Hematopoietic multipotent progenitor cell treated with erythropoietin and hydrocortisone succinate and interleukin-3 and kit ligand, for 6 days (in vitro differentiated cells): ENCODE measurements at regions not wholly inside any gene's neighbourhood (a gene's known extent, or its start where the extent isn't known, plus 50 kb on each side); places are given as distances from the start of the nearest gene placed in this dataset.
"Not testable (repeated sequence)": the region's sequence is repeated elsewhere in the genome, so short reads cannot be mapped to it uniquely, and the experiment has no call there.

Experiments
- DNase-seq: peaks from one replicate; pipeline ENCODE4 v3.0.0-alpha.2; 2015

- no peak for DNase-seq
Observed at GRCh38 chr5:163022582-163023128, 414.7 kb upstream of the CCNG1 start.

DNA sequence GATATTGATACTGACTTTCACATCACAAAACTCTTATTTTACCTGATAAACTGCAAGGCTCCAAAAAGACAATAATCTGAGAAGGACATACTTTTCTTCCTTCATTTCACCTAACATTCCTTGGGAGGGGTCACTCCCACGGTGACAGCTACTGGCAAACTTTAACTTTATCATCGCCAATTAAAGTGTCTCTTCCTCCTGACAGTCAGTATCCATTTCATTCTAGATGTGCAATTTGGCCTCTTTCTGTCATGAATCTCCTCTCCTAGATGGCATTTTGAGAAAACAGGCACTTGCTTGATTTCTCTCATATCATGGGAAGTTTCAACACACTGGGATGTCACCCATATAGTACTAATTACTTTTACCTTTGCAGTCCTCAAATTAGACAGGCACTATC, 413.5 kb upstream of the CCNG1 start:
- no peak for DNase-seq

DNA sequence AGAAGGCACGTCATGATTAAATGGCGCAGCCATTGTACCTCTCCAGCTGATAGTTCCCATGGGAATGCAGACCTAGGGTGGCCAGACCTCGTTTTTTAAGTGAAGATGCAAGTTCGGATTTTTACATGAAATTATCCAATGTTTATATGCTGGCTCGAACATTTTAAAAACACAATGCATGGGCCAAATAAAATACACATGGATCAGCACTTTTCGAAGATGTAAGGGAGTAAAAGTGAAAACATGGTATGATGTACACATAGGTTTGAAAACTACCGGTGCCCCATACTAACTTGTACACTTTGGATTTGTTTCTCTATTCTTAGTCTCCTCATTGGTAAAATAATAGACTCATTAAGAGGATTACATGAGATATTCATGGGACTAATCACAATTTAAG, 412.5 kb upstream of the CCNG1 start:
- DNase-seq: no peak

- DNase-seq: peak; percentile 4
Observed at GRCh38 chr5:163033656-163034055, 403.7 kb upstream of the CCNG1 start.

DNA sequence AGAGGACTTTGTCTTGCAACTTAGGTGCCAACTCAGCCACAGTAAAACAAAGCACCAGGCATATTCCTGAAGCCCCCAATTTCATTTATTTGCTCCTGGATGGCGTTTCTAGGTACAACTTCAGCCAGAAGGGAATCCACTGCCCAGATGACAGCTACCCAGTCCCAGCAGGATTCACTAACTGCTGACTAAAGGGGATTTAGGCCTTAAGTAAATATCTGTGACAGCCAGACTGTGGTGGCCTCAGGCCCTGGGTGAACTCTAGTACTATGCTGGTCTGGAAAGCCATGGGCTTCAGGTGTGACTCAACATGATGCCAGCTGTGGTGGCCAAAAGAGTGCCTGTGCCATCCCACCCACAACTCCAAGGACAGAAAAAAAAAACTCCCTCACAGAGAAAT, 396.1 kb upstream of the CCNG1 start:
- DNase-seq: no peak

DNA sequence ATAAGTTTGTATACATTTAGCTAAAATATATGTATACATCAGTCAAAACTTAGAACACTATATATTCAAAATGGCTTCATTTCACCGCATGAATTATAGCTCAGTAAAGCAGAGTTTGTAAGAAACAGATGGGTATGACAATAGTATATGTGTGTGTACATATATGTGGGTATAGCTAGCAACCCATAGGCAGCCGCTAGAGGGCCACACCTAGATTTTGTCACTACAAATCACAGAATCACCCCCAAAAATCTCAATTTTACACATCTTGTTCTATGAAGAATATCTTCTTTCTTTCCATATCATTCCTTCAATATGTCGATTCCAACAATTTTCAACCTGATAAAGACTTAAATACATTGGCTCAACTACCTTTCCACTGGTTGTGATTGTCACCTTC, 357.8 kb upstream of the CCNG1 start:
- DNase-seq: peak; percentile 28

DNA sequence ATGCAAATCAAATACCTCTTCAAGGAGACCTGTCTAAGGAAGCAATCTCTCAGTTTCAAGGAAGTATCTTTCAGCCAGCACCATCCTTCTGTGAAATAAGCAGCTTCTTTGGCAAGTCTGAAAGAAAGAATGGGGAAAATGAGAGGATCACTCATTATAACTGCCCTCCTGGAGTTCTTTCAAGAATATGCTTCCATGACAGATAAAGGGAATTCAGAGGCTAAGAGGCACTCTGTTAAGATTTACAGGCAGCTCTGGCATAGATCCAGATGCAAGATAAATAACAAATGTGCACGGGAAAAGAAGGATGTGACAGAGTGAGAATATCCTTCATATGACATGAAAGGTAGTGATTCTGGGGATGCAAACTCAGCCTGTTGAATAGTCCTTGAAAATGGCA, 348.2 kb upstream of the CCNG1 start:
- no peak for DNase-seq

DNA sequence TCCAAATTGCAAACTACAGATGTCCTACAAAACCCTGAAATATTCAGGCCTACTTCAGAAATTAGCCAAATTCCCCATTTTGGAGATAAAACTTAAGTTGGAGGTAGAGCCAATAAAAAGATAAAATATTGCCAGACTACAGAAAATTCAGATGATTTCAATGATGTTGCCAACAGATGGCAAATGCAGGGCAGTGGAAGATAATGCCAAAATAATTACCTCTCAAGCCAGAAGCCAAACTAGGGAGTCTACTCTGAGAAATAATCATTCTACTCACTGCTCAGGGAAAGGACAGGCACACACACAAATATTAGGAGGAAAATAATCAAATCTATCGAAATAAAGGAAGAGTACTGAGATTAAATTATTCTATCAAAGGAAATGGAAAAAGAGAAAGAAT, 347.5 kb upstream of the CCNG1 start:
- DNase-seq: no peak

GRCh38 chr5:163094492-163095180, 342.8 kb upstream of the CCNG1 start:
- no peak for DNase-seq

- peak; percentile 22 for DNase-seq
Observed at GRCh38 chr5:163104464-163104863, 332.9 kb upstream of the CCNG1 start.

DNA sequence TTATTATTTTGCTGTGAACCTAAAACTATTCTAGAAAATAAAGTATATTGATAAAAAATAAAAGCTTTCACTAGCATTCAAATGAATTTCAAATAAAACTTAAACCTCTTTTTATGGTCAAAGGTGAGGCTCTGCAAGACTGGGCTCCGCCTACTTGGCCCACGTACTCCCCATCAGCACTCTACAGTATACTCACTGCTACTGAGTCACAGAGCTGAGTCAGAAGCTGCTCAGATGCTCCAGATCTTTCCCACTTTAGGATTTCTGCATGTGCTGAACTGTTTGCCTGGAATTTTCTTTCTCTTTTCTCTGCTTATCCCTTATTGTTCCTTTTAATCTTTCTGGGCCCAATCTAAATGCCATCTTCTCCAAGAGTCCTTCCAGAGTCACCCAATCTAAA, 331.9 kb upstream of the CCNG1 start:
- no peak for DNase-seq

GRCh38 chr5:163106098-163106497, 331.3 kb upstream of the CCNG1 start:
- DNase-seq: no peak

- DNase-seq: no peak
Observed at GRCh38 chr5:163108351-163108750, 329.0 kb upstream of the CCNG1 start.

- no peak for DNase-seq
Observed at GRCh38 chr5:163115011-163115410, 322.4 kb upstream of the CCNG1 start.

- DNase-seq: not testable (repeated sequence)
Observed at GRCh38 chr5:163116618-163117017, 320.8 kb upstream of the CCNG1 start.

DNA sequence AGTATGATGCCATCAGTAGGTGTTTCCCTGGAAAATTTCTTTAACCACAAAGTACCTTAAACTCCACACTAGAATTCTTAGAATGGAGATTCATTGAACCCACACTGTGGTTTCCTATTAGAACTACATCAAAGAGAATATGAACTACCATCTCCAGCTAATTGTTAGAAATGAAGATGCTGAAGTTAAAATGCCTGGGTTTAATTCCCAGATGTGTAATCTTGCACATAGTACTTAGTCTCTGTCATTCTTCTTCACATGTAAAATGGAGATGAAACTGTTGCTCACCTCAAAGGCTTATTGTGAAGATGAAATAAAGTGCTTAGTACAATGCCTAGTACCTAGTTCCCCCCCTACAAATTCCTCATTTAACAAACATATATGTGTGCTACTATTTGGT, 303.3 kb upstream of the CCNG1 start:
- DNase-seq: no peak

GRCh38 chr5:163135849-163136248, 301.5 kb upstream of the CCNG1 start:
- no peak for DNase-seq

GRCh38 chr5:163161512-163161911, 275.9 kb upstream of the CCNG1 start:
- no peak for DNase-seq

DNA sequence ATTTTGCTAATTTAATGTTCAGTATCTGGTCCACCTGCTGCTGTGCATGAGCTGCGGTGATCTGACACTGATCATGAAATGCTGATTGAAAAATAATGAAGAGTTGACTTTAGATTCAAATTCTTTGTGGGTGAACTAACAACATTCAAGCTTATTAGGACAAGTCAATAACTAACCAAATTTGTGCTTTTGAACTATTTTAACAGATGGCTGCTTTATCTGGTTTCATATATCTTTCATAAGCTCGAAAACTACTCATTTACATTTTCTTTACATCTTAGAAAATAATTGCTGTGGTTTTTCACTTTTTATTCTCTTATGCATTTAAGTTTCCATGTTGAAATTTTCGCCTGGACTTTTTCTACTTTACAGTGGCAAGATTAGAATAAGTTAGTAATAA, 274.8 kb upstream of the CCNG1 start:
- no peak for DNase-seq

DNA sequence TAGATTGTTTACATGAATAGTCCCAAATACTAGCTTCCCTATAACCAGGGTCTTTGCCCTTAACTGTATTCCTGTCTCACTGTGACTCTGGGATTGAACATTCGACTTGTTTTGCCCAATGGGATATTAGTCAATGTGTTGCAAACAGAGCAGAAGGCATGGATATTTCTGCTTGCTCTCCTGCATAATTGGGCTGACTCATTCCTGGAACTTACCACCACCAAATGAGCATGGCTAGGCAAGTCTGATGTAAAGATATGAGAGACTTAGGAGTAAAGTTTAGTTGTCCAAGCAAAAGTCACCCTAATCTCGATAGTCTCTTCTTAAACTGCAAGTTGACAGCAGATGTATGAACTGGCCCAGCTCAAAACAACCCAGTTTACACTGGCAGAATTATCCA, 273.5 kb upstream of the CCNG1 start:
- no peak for DNase-seq

DNA sequence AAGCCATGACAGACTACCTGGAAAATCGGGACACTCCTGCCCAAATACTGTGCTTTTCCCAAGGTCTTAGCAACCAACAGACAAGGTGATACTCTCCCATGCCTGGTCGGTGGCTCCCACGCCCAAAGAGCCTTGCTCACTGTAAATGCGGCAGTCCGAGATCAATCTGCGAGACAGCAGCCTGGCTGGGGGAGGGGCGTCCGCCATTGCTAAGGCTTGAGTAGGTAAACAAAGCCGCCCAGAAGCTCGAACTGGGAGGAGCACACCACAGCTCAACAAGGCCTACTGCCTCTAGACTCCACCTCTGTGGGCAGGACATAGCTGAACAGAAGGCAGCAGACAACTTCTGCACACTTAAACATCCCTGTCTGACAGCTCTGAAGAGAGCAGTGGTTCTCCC, 272.1 kb upstream of the CCNG1 start:
- DNase-seq: no peak

- not testable (repeated sequence) for DNase-seq
Observed at GRCh38 chr5:163170161-163170560, 267.2 kb upstream of the CCNG1 start.

DNA sequence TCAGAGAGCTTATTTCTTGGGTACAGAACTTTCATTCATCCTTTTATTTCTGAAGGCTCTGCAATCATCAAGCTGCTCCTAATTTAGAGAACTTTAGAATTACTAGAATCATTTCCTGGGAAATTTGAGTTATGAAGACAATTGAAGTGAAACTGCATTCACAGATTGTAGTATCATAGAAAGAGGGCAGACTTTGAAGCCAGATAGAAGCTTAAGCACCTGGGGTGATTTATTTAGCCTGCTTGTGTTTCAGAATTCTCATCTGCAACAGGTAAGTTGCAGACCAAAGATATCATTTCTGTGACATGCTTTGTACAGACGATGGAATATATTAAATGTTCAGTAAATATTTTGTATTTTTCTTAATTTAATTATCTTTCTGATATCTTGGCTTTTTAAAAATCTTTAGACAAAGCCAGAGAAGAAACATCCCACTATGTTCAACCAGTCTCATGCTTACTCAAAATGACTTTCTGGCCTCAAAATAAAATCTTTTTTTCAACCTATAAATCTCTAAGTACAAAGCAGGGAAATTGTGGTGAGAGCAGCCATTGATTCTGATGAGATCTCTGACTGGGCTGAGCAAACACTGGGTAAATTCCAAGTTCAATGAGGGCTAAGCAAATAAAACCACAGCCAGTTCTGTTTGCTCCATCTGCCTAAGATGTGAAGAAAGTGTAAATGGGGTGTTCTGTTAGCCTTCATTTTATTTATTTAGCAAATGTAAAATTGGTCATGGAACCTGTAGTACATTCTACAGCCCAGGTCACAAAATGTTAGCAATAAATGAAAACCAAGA, 264.7 kb upstream of the CCNG1 start:
- no peak for DNase-seq

DNA sequence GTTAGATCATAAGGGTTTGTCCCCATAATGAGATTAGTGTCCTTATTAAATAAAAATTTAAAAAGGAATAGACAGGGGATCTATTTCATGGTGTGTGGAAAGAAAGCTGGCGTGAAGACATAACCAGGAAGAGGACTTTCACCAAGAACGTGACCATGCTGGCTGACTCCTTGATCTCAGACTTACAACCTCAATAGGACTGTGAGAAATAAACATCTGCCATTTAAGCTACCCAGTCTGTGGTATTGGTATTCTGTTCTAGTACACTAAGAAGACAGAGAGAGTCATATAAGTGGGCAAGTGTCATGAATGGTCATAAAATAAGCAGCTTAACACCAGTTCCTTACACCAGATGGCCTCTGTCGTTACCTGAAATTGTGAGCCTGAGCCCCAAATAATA, 259.4 kb upstream of the CCNG1 start:
- no peak for DNase-seq
